ENCODE measurements at regions not wholly inside any gene's neighbourhood (a gene's known extent, or its start where the extent isn't known, plus 50 kb on each side); places are given as distances from the start of the nearest gene placed in this dataset.
A peak's percentile ranks its signal among the peaks of the same experiment; 100 is the strongest.

- no peak overlapping the region for H3K27ac ChIP-seq
- ATAC-seq: no peak
Observed at GRCh38 chr13:48920730-48921129, 55.0 kb upstream of the FNDC3A start.

GRCh38 chr13:48923376-48923775, 52.3 kb upstream of the FNDC3A start:
- WGBS, 2 donors: 68 to 86% methylated on average over 1 of the region's 1 CpG
- DNase-seq: peak in 1 of 2 donors; percentile 12
- no peak for TF ChIP-seq CTCF (IDR thresholded peaks at IDR 0.05)
- Histone ChIP-seq H3K4me1 (no peaks in the 10 kb centered on the region), H3K9me3 (no peaks in the 10 kb centered on the region), H3K27ac (no peak overlapping the region), H3K27me3 (no peaks in the 10 kb centered on the region), H3K36me3 (no peaks in the 10 kb centered on the region), H3K4me3 (no peak overlapping the region)
- ATAC-seq: no peak
- intact Hi-C loops (cut with DNase I): no loop called here

More at GRCh38 chr13:48920730-48921129, 55.0 kb upstream of the FNDC3A start:
- intact Hi-C loops (cut with DNase I): no loop called here
- Histone ChIP-seq H3K4me3 (no peak overlapping the region), H3K4me1 (no peaks in the 10 kb centered on the region), H3K36me3 (no peaks in the 10 kb centered on the region), H3K9me3 (no peaks in the 10 kb centered on the region), H3K27me3 (no peaks in the 10 kb centered on the region)
- TF ChIP-seq CTCF (IDR thresholded peaks at IDR 0.05): no peak
- WGBS, 2 donors: 88 to 90% methylated on average over 6 of the region's 6 CpGs
- no peak for DNase-seq

GRCh38 chr13:48925001-48925400, 50.7 kb upstream of the FNDC3A start:
- intact Hi-C loops (cut with DNase I): no loop called here
- ATAC-seq (no peak), DNase-seq (no peak)
- H3K27me3 ChIP-seq: no peaks in the 10 kb centered on the region
- no peaks in the 10 kb centered on the region for H3K9me3 ChIP-seq
- TF ChIP-seq CTCF (IDR thresholded peaks at IDR 0.05): no peak
- WGBS, 2 donors: 86 to 95% methylated on average over 2 of the region's 2 CpGs
- H3K36me3 ChIP-seq: no peaks in the 10 kb centered on the region
- H3K4me1 ChIP-seq: no peaks in the 10 kb centered on the region
- H3K27ac ChIP-seq: no peak overlapping the region
- H3K4me3 ChIP-seq: no peak overlapping the region
